ENCODE measurements at regions not wholly inside any gene's neighbourhood (a gene's known extent, or its start where the extent isn't known, plus 50 kb on each side); places are given as distances from the start of the nearest gene placed in this dataset.

GRCh38 chr7:81608748-81609382 lies 161.0 kb downstream of the HGF start:
- CTCF ChIA-PET, result no interaction called here

GRCh38 chr7:81607987-81608386 lies 161.9 kb downstream of the HGF start:
- Histone ChIP-seq H3K27ac (ENCODE audit: extremely low read depth, low read depth, low read length) (no peak overlapping the region), H3K4me1 (ENCODE audit: control insufficient read depth, insufficient read depth, low read length) (no peaks in the 10 kb centered on the region), H3K4me3 (ENCODE audit: low read depth, low read length) (no peak overlapping the region), H3K9me3 (ENCODE audit: control insufficient read depth, insufficient read depth, low read depth, low read length) (no peaks in the 10 kb centered on the region), H3K36me3 (ENCODE audit: control insufficient read depth in 2 of 2, insufficient read depth in 1 of 2, low read length in 2 of 2) (no peaks in the 10 kb centered on the region)
- POLR2A ChIA-PET, result no interaction called here
- CTCF ChIA-PET, result interaction anchor here (0.5 kb wide), 1 partner anchor 125 kb away, joined by 3 read pairs; no protein-coding TSS in a partner anchor
- TF ChIP-seq REST (tag by site-specific recombination; IDR thresholded peaks at IDR 0.05) (no peak), ZNF76 (tag by site-specific recombination; IDR thresholded peaks at IDR 0.05; ENCODE audit: borderline replicate concordance, low read depth) (no peak), MEIS1 (CRISPR knock-in tag; IDR thresholded peaks at IDR 0.05; ENCODE audit: borderline replicate concordance) (no peak), ZNF629 (tag by site-specific recombination; IDR thresholded peaks at IDR 0.05) (no peak)
- TF ChIP-seq, protein P1, sequence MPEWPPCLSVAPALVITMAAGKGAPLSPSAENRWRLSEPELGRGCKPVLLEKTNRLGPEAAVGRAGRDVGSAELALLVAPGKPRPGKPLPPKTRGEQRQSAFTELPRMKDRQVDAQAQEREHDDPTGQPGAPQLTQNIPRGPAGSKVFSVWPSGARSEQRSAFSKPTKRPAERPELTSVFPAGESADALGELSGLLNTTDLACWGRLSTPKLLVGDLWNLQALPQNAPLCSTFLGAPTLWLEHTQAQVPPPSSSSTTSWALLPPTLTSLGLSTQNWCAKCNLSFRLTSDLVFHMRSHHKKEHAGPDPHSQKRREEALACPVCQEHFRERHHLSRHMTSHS (tag by site-specific recombination; IDR thresholded peaks at IDR 0.05), result no peak

More at GRCh38 chr7:81608748-81609382, 161.0 kb downstream of the HGF start:
- TF ChIP-seq ZNF140 (tag by site-specific recombination; IDR thresholded peaks at IDR 0.05) (no peak), ZNF776 (tag by site-specific recombination; IDR thresholded peaks at IDR 0.05; ENCODE audit: borderline replicate concordance) (no peak), TRIM28 (IDR thresholded peaks at IDR 0.05; ENCODE audit: borderline replicate concordance, low read length) (no peak), ZBTB17 (tag by site-specific recombination; IDR thresholded peaks at IDR 0.05) (no peak), ZBTB10 (tag by site-specific recombination; IDR thresholded peaks at IDR 0.05) (no peak), ZNF302 (tag by site-specific recombination; IDR thresholded peaks at IDR 0.05; ENCODE audit: low read depth) (no peak), ZNF549 (tag by site-specific recombination; IDR thresholded peaks at IDR 0.05) (no peak), ZNF202 (tag by site-specific recombination; IDR thresholded peaks at IDR 0.05; ENCODE audit: borderline replicate concordance) (no peak), ZBTB26 (tag by site-specific recombination; optimal IDR thresholded peaks at IDR 0.05) (no peak), ZSCAN23 (tag by site-specific recombination; IDR thresholded peaks at IDR 0.05) (no peak)
- TF ChIP-seq, protein P2, sequence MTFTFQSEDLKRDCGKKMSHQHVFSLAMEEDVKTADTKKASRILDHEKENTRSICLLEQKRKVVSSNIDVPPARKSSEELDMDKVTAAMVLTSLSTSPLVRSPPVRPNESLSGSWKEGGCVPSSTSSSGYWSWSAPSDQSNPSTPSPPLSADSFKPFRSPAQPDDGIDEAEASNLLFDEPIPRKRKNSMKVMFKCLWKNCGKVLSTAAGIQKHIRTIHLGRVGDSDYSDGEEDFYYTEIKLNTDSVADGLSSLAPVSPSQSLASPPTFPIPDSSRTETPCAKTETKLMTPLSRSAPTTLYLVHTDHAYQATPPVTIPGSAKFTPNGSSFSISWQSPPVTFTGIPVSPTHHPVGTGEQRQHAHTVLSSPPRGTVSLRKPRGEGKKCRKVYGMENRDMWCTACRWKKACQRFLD (tag by site-specific recombination; IDR thresholded peaks at IDR 0.05), result no peak
- TF ChIP-seq, protein P3, sequence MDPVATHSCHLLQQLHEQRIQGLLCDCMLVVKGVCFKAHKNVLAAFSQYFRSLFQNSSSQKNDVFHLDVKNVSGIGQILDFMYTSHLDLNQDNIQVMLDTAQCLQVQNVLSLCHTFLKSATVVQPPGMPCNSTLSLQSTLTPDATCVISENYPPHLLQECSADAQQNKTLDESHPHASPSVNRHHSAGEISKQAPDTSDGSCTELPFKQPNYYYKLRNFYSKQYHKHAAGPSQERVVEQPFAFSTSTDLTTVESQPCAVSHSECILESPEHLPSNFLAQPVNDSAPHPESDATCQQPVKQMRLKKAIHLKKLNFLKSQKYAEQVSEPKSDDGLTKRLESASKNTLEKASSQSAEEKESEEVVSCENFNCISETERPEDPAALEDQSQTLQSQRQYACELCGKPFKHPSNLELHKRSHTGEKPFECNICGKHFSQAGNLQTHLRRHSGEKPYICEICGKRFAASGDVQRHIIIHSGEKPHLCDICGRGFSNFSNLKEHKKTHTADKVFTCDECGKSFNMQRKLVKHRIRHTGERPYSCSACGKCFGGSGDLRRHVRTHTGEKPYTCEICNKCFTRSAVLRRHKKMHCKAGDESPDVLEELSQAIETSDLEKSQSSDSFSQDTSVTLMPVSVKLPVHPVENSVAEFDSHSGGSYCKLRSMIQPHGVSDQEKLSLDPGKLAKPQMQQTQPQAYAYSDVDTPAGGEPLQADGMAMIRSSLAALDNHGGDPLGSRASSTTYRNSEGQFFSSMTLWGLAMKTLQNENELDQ (tag by site-specific recombination; IDR thresholded peaks at IDR 0.05; ENCODE audit: low read depth), result no peak
- POLR2A ChIA-PET, result no interaction called here
- H3K4me1 ChIP-seq (ENCODE audit: control insufficient read depth, insufficient read depth, low read length), result no peaks in the 10 kb centered on the region
- H3K36me3 ChIP-seq (ENCODE audit: control insufficient read depth in 2 of 2, insufficient read depth in 1 of 2, low read length in 2 of 2), result no peaks in the 10 kb centered on the region
- no peak overlapping the region for H3K27ac ChIP-seq (ENCODE audit: extremely low read depth, low read depth, low read length)
- no peak overlapping the region for H3K4me3 ChIP-seq (ENCODE audit: low read depth, low read length)
- no peaks in the 10 kb centered on the region for H3K9me3 ChIP-seq (ENCODE audit: control insufficient read depth, insufficient read depth, low read depth, low read length)
